SJSA1 (cell line): ENCODE measurements at regions not wholly inside any gene's neighbourhood (a gene's known extent, or its start where the extent isn't known, plus 50 kb on each side); places are given as distances from the start of the nearest gene placed in this dataset.

ENCODE experiments used
- DNase-seq, 2 experiments: peaks; one replicate each; pipeline ENCODE4 v3.0.0-alpha.2; 2015 to 2020; ENCODE audit warnings: low spot score in 2 of 2, low read depth in 1 of 2
- H3K27ac ChIP-seq: fragments of 250-450 bp; sonication (Bioruptor Pico); 2 replicates; pipeline ENCODE4 v1.5.1; 2020; ENCODE audit warnings: mild to moderate bottlenecking, moderate library complexity
- H3K27me3 ChIP-seq: fragments of 250-450 bp; sonication (Bioruptor Pico); replicated peaks from 2 replicates; pipeline ENCODE4 v1.5.1; 2020; ENCODE audit warnings: mild to moderate bottlenecking, moderate library complexity
- H3K36me3 ChIP-seq: fragments of 250-450 bp; sonication (Bioruptor Pico); 2 replicates; pipeline ENCODE4 v1.5.1; 2020; ENCODE audit warnings: mild to moderate bottlenecking
- H3K4me1 ChIP-seq: fragments of 250-450 bp; sonication (Bioruptor Pico); replicated peaks from 2 replicates; pipeline ENCODE4 v1.6.1; 2021; ENCODE audit warnings: mild to moderate bottlenecking
- H3K4me3 ChIP-seq: fragments of 250-450 bp; sonication (Bioruptor Pico); 2 replicates; pipeline ENCODE4 v1.5.1; 2020; ENCODE audit warnings: mild to moderate bottlenecking
- H3K9me3 ChIP-seq: fragments of 250-450 bp; sonication (Bioruptor Pico); replicated peaks from 2 replicates; pipeline ENCODE4 v1.5.1; 2020; ENCODE audit warnings: mild to moderate bottlenecking

DNA sequence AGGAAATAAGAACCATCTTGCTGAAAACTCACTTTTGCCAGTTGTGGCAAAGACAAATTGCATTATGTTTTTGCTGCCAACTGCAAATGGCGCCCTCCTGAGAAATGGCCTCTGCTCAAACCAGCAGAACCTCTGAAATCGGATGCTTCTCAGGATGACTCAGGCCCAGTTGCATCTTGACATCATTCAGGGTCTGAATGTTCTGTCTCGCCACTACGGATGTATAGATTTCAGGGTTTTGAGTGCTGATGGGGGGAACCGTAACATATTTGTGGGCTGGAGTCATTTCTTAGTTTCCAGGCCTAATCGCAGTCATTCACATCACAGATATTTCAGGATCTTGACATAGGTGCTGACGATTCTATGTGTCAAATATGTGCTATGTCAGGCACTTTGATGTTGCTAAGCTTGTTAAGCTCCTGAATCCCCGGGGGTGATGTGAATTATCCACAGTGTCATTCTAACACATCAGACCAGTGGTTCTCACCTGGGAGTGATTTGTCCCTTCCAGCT is 207.1 kb downstream of the NFATC2 start:
- Histone ChIP-seq H3K27ac (peak overlapping the region; percentile 95), H3K9me3 (no peaks in the 10 kb centered on the region), H3K4me3 (no peak overlapping the region), H3K27me3 (no peaks in the 10 kb centered on the region), H3K4me1 (peaks cover 55% of the 10 kb centered on the region), H3K36me3 (no peaks in the 10 kb centered on the region)
- peak; percentile 91 to 92 for DNase-seq

DNA sequence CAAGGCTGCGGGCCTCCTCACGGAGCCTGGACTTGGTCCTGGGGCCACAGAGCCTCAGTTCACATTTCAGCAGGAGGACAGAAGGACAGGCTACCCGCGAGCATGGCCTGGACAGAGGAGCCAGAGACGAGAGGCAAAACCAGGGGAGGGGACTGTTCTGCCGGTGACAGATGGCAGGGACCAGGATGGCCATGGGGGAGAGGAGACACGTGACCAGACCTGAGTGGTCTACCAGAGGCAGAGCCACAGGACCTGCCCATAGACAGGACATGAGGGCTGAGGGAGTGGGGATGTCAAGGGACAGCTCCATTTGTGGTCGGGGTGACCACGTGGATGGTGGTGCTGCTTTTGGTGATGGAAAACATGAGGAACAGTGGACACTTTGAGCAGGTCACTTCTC is 207.9 kb downstream of the NFATC2 start:
- Histone ChIP-seq H3K4me3 (no peak overlapping the region), H3K27ac (peak overlapping the region; percentile 95), H3K9me3 (0 out of 2 replicates have a peak, but pooled peaks cover under 1% of the 10 kb centered on the region), H3K36me3 (no peaks in the 10 kb centered on the region), H3K4me1 (peaks cover 49% of the 10 kb centered on the region), H3K27me3 (no peaks in the 10 kb centered on the region)
- no peak for DNase-seq

DNA sequence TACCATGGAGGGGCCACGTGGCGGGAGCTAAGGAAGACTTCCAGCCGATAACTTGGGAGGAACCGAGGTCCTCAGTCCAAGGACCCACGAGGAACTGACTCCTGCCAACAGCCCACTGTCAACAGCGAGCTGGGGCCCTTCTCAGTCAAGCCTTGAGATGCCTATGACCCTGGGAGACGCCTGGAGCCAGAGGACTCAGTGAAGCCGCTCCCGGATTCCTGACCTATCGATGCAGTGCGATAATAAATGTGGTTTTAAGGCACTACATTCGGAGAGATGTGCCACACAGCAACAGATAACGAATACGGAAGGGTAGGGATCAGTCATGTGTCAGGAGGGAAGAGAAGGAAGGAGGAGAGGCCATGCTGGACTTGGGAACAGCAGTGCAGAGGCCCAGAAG is 208.5 kb downstream of the NFATC2 start:
- Histone ChIP-seq H3K27me3 (no peaks in the 10 kb centered on the region), H3K36me3 (no peaks in the 10 kb centered on the region), H3K4me3 (no peak overlapping the region), H3K27ac (no peak overlapping the region), H3K4me1 (peaks cover 43% of the 10 kb centered on the region), H3K9me3 (0 out of 2 replicates have a peak, but pooled peaks cover 4% of the 10 kb centered on the region)
- no peak for DNase-seq

DNA sequence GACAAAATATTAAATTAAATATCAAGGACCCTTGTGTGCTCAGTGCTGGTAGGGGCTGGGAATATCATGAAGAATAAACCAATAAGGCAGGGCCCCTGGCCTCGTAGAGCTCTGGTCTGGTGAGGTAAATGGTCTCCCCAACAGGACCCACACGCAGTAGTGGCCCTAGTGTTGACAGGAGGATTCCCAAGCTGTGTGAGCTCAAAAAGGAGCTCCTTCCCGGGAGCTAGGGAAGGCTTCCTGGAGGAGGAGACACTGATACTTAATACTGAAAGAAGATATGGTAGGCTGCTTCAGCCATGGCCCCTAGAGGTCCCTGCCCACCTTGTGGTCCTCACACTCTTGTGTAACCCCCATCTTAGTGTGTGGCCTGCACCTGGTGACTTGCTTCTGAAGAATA is 209.1 kb downstream of the NFATC2 start:
- DNase-seq, result no peak
- no peaks in the 10 kb centered on the region for H3K27me3 ChIP-seq
- H3K36me3 ChIP-seq, result no peaks in the 10 kb centered on the region
- H3K4me3 ChIP-seq, result no peak overlapping the region
- H3K9me3 ChIP-seq, result 0 out of 2 replicates have a peak, but pooled peaks cover 4% of the 10 kb centered on the region
- H3K27ac ChIP-seq, result no peak overlapping the region
- peaks cover 43% of the 10 kb centered on the region for H3K4me1 ChIP-seq

DNA sequence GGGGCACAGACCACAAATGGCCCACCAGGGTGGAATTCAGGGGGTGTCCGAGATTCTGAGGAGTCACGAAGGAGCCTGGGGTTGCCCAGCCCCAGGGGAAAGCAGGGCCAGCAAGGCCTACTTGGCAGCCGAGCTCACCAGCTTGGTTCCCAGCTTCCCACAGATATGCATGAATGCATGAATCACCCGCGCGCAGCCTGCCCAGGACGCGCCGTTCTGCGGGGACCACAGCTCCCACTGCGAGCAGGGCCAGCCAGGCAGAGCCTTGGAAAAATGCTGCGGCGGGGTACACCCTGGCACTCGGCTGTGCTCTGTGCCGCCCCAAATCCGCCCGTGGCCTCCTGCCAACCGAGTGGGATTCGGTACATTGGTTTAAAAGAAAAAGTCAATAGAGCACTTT is 211.0 kb downstream of the NFATC2 start:
- Histone ChIP-seq H3K4me1 (peaks cover 57% of the 10 kb centered on the region), H3K36me3 (no peaks in the 10 kb centered on the region), H3K27me3 (no peaks in the 10 kb centered on the region), H3K4me3 (no peak overlapping the region), H3K27ac (peak overlapping the region; percentile 91), H3K9me3 (0 out of 2 replicates have a peak, but pooled peaks cover 4% of the 10 kb centered on the region)
- peak; percentile 90 to 96 for DNase-seq

DNA sequence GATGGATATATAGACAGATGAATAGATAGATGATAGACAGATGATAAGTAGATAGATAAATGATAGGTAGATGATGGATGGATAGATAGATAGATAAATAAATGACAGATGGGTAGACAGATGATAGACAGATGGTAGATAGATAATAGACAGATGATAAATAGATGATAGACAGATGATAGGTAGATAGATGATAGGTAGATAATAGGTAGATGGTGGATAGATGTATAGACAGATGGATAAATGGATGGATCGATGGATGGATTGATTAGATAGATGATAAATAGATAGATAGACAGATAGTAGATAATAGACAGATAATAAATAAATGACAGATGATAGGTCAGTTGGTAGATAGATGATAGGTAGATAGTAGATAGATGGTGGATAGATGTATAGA is 212.7 kb downstream of the NFATC2 start:
- Histone ChIP-seq H3K9me3 (peaks cover 7% of the 10 kb centered on the region; the same call in 1 of the 2 replicates), H3K4me3 (no peak overlapping the region), H3K27ac (no peak overlapping the region), H3K4me1 (peaks cover 45% of the 10 kb centered on the region), H3K36me3 (no peaks in the 10 kb centered on the region), H3K27me3 (no peaks in the 10 kb centered on the region)
- DNase-seq, result no peak

DNA sequence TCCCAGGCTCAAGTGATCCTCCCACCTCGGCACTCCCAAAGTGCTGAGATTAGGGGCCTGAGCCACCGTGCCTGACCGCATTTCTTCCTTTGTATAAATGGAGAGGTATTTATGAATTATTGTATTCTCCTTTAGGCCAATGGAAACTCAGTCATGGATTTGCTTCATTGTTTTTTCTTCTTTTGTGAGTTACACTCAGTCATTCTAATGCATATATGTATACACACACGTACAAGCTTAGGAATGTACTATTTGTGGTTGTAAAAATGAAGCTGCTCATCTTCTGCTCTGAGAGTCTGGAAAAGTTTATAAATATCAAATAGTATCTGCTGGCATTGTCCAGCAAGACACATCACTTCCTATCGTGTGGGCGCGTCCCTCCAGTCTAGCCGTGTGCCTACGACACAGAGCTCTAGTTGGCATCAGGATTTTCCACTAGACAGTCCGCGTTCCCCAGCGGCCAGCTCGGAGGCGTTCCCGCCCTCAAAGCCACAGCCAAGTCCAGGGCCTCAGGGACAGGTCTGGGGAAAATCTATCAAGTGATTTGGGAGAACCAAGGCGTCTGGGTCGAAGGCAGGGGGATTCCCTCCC is 215.2 kb downstream of the NFATC2 start:
- no peaks in the 10 kb centered on the region for H3K27me3 ChIP-seq
- no peak overlapping the region for H3K4me3 ChIP-seq
- peaks cover 41% of the 10 kb centered on the region for H3K4me1 ChIP-seq
- H3K36me3 ChIP-seq, result no peaks in the 10 kb centered on the region
- peak; percentile 91 to 95 for DNase-seq
- H3K27ac ChIP-seq, result peak overlapping the region; percentile 84
- H3K9me3 ChIP-seq, result peaks cover 7% of the 10 kb centered on the region; the same call in 1 of the 2 replicates

DNA sequence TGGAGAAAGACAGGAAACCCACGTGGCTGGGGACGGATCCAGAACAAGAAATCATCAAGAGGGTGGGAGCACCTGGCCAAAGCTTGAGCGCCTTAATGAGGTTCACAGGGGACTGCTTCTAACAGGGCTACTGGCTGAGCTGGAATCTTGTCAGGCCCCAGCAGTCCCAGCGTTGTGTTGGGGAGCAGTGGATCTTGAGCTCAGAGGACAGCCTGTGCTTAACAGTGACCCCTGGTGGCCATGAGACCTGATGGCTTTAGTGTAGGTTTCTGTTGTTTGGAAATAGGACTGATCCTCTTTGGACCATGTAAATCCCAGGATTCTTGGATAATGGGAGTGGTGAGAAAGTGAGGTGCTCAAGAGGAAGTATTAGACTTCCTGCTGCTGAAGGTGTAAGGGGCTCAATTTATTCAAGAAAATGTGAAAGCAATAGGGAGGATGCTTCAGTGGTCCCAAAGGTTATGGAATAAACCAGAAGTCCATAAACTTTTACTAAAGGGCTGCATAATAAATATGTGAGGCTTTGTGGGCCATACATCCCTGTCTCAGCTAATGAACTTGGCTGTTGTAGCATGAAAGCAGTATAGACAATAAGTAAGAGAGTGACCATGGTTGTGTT is 216.2 kb downstream of the NFATC2 start:
- Histone ChIP-seq H3K27ac (peak overlapping the region; percentile 84), H3K36me3 (no peaks in the 10 kb centered on the region), H3K4me3 (no peak overlapping the region), H3K9me3 (peaks cover 7% of the 10 kb centered on the region; the same call in 1 of the 2 replicates), H3K4me1 (peaks cover 36% of the 10 kb centered on the region), H3K27me3 (no peaks in the 10 kb centered on the region)
- DNase-seq, result no peak

DNA sequence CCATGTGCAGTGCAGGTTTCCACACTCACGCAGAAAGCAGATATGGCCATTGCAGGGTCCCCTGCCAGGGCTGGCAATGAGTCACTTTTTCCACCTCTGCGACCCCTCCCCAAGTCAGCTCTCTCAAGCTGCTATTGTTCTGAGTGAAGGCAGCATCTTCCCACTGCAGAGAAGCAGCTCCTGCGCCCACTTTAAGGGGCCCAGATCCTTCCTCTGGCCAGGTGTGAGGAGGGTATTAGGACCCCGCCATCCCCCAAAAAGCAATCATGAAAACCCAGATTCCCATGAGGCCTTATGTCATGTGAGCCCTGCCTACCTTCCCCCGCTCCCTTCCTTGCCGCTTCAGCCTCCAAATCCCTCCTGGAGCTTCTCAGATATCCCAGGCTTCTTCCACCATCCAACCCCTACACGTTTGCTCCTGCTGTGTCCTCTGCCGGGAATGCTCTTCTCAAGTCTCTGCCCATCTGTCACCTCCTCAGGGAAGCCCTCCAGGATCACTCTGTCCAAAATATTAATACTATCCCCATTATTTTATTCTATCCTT is 220.3 kb downstream of the NFATC2 start:
- Histone ChIP-seq H3K4me1 (peaks cover 10% of the 10 kb centered on the region), H3K36me3 (no peaks in the 10 kb centered on the region), H3K27ac (no peak overlapping the region), H3K9me3 (peaks cover 3% of the 10 kb centered on the region), H3K4me3 (no peak overlapping the region), H3K27me3 (no peaks in the 10 kb centered on the region)
- no peak for DNase-seq

DNA sequence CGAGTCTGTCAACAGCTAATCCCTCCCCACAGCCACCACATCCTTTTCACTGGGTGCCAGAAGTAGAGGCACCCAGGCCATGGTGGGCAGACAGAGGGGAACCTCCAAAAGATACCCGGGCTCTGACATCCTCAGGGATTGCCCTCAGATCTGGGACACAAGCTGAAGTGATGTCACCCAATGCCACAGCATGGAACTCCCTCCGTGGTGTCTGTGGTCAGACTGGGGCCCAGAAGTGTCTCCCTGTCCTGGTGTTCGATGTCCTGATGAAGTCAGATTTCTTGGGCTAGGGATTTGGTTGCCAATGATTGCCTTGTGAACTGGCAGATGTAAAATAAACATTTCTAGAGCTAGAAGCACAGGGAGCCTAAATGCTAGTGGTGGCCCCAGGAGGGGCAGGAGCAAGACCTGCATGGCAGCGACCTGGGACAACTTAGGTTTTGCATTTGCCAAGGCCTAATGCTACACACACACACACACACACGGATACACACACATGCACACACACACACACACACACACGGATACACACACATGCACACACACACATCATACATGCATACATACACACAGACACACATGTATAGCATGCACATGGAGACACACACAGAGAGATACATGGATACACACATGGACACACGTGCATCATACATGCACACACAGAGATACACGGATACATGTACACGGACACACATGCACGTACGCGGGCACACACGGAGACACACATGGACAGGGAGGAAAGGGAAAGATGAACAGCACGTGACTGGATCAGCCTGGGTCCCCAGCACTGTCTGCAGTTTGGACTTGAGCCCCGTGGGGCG is 221.0 kb downstream of the NFATC2 start:
- H3K27me3 ChIP-seq, result no peaks in the 10 kb centered on the region
- H3K4me1 ChIP-seq, result peaks cover 3% of the 10 kb centered on the region
- no peaks in the 10 kb centered on the region for H3K36me3 ChIP-seq
- no peak for DNase-seq
- H3K27ac ChIP-seq, result no peak overlapping the region
- H3K9me3 ChIP-seq, result peaks cover 3% of the 10 kb centered on the region
- H3K4me3 ChIP-seq, result no peak overlapping the region

DNA sequence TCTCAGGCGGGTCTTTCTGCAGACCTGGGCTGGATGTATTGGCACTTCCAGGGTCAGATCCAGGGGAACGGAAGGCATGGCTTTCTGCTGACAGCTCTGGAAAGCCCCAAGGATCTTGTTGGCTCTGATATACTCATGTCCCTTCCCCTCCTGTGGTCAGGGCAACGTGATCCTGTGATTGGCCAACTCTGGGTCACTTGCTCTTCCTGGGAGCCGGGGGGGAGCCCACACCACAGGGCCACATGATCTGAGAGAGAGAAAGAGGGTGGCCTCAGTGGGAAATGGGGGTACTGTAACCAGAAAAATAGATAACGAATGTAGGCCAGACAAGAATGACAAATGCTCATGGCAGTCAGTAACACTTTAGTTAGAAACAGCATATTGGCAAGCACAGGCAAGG is 223.0 kb downstream of the NFATC2 start:
- no peaks in the 10 kb centered on the region for H3K36me3 ChIP-seq
- H3K9me3 ChIP-seq, result peaks cover 3% of the 10 kb centered on the region; the same call in 1 of the 2 replicates
- H3K4me3 ChIP-seq, result no peak overlapping the region

DNA sequence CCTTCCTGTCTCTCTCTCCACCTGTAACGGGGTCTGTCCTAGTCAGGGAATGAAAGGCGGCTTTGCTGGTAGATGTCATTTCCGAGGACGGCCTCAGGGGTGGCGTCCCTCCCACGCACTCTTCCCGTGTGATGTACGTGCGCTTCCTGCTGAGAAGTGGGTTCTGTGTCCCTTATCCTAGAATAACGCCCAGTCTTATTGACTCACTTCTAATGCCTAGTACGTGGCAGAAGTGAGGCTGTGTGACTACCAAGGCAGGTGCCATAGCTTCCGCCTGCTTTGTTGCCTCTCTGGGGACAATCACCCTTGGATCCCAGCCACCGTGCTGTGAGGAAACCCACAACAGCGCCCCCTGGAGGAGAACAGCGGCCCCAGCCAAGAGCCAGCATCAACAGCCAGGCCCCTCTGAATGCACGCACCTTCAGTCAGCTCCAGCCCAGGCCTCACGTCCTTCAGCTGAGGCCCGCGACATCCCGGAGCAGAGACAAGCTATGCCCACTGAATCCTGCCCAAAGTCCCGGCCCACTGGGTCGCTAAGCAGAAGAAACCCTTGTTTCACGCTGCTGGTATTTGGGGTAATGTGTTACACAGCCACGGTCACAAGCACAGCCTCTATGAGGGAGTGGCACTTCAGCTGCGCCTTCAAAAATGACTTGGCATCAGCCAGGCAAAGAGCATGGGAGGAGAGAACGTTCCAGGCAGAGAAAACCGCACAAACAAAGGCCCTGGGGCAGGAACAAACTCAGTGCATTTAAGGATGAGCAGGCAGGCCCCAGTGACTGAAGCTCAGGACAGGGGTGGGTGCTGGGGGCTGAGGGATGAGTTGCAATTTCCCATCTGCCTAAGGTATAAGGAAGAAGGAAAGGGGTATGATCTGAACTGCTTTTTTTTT is 224.2 kb downstream of the NFATC2 start:
- Histone ChIP-seq H3K27ac (no peak overlapping the region), H3K9me3 (peaks cover 3% of the 10 kb centered on the region; the same call in 1 of the 2 replicates), H3K27me3 (no peaks in the 10 kb centered on the region), H3K4me3 (no peak overlapping the region), H3K4me1 (no peaks in the 10 kb centered on the region), H3K36me3 (no peaks in the 10 kb centered on the region)
- DNase-seq, result peak in 1 of 2 experiments; percentile 57

More for the DNA sequence above, 223.0 kb downstream of the NFATC2 start:
- no peaks in the 10 kb centered on the region for H3K4me1 ChIP-seq
- no peak overlapping the region for H3K27ac ChIP-seq
- DNase-seq, result no peak
- H3K27me3 ChIP-seq, result no peaks in the 10 kb centered on the region

DNA sequence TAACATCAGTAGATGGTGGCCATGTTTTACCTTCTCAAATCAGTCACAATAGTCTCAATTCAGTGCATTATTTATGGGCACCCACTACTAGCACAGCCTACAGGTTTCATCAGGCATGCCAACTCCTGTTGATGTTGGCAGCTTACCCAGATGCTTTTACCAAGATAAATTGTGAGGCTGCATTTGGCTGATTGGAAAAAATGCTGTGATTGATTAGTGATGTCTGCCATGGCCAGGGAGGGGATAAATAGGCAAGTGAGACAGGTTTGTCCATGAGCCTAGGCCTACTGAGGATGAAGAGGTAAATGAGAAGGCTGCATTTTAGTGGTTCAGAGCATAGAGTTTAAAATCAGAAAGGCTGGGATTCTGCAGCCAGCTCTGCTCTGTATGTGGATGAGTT is 227.1 kb downstream of the NFATC2 start:
- DNase-seq, result no peak

More for the DNA sequence above, 227.1 kb downstream of the NFATC2 start:
- H3K36me3 ChIP-seq, result no peaks in the 10 kb centered on the region
- H3K9me3 ChIP-seq, result 0 out of 2 replicates have a peak, but pooled peaks cover 3% of the 10 kb centered on the region
- H3K27me3 ChIP-seq, result no peaks in the 10 kb centered on the region
- no peak overlapping the region for H3K27ac ChIP-seq
- no peak overlapping the region for H3K4me3 ChIP-seq
- H3K4me1 ChIP-seq, result peaks cover 7% of the 10 kb centered on the region
